ENCODE measurements at regions not wholly inside any gene's neighbourhood (a gene's known extent, or its start where the extent isn't known, plus 50 kb on each side); places are given as distances from the start of the nearest gene placed in this dataset.

DNA sequence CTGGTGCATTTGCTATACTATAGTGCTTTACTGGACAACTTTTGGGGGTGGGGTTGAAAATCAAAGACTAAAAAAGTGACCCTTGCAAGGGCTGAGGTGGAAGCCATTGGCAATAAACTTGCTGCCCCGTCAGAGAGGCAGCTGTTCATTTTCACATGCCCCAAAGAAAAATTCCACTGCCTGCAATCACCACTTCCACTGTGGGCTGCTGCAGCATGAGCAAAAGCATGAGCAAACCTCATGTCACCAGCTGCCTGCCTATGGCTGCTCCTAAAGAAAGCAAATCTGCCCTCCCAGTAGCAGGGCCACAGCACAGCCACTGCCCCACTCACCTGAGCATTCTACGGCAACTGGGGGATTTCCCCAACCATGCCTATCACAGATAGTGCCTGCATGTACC, 290.0 kb downstream of the PAX1 start:
- TF ChIP-seq, protein P1, sequence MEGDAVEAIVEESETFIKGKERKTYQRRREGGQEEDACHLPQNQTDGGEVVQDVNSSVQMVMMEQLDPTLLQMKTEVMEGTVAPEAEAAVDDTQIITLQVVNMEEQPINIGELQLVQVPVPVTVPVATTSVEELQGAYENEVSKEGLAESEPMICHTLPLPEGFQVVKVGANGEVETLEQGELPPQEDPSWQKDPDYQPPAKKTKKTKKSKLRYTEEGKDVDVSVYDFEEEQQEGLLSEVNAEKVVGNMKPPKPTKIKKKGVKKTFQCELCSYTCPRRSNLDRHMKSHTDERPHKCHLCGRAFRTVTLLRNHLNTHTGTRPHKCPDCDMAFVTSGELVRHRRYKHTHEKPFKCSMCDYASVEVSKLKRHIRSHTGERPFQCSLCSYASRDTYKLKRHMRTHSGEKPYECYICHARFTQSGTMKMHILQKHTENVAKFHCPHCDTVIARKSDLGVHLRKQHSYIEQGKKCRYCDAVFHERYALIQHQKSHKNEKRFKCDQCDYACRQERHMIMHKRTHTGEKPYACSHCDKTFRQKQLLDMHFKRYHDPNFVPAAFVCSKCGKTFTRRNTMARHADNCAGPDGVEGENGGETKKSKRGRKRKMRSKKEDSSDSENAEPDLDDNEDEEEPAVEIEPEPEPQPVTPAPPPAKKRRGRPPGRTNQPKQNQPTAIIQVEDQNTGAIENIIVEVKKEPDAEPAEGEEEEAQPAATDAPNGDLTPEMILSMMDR (optimal IDR thresholded peaks at IDR 0.05 in 1 of 3, IDR thresholded peaks at IDR 0.05 in 1 of 3, conservative IDR thresholded peaks at IDR 0.05 in 1 of 3; ENCODE audit: extremely low read depth in 1 of 3, insufficient read depth in 2 of 3, low read length in 3 of 3): no peak
- TF ChIP-seq EZH2 (IDR thresholded peaks at IDR 0.05; ENCODE audit: low read length): no peak
- dilution Hi-C loops (cut with MboI; ENCODE audit: extremely low pct_ligation_motif_present, low sequenced_read_pairs): no loop called here
- Histone ChIP-seq H4K20me1 (ENCODE audit: control insufficient read depth, extremely low read depth, insufficient read depth, low read length) (no peaks in the 10 kb centered on the region), H3K4me1 (ENCODE audit: control insufficient read depth, extremely low read depth, insufficient read depth, low read length) (no peaks in the 10 kb centered on the region), H3K36me3 (ENCODE audit: control insufficient read depth in 2 of 2, extremely low read depth in 1 of 2, insufficient read depth in 2 of 2, low read length in 2 of 2) (no peaks in the 10 kb centered on the region), H3K27ac (ENCODE audit: control insufficient read depth, insufficient read depth, low read length) (no peak overlapping the region), H2AFZ (ENCODE audit: control insufficient read depth, low read length) (no peak overlapping the region), H3K4me2 (ENCODE audit: control insufficient read depth, extremely low read depth, insufficient read depth, low read depth, low read length) (no peak overlapping the region), H3K27me3 (ENCODE audit: control insufficient read depth, extremely low read depth, insufficient read depth, low read length) (no peaks in the 10 kb centered on the region), H3K9ac (ENCODE audit: control insufficient read depth, extremely low read depth, insufficient read depth, low read length) (no peak overlapping the region), H3K79me2 (ENCODE audit: control insufficient read depth, insufficient read depth, low read length) (no peaks in the 10 kb centered on the region), H3K4me3 (ENCODE audit: control insufficient read depth in 2 of 3, extremely low read depth in 1 of 3, insufficient read depth in 2 of 3, low read depth in 1 of 3, low read length in 3 of 3) (no peak overlapping the region), H3K9me1 (ENCODE audit: control insufficient read depth, extremely low read depth, insufficient read depth, low read length) (no peaks in the 10 kb centered on the region), H3K9me3 (ENCODE audit: control insufficient read depth, low read depth, low read length) (no peaks in the 10 kb centered on the region)
- no peak for FAIRE-seq
- DNase-seq (ENCODE audit: low read depth, low spot score): no peak

DNA sequence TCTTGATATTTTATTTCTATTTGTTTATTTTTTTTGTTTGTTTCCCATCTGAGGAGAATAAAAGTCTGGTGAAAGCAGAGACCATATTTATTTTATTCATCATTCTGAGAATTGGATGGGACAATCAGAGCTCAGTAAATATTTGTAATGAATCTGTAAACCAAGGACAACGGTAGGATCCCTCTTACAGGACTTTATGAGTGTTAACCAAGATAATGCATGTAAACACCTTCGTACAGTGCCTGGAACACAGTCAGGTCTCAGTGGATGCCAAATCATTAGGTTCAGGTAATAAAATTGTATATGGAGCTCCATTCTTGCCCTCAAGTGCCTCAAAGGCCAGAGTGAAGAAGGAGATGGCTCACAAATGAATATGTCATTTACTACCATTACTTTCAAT, 288.7 kb downstream of the PAX1 start:
- Histone ChIP-seq H3K4me2 (ENCODE audit: control insufficient read depth, extremely low read depth, insufficient read depth, low read depth, low read length) (no peak overlapping the region), H3K27ac (ENCODE audit: control insufficient read depth, insufficient read depth, low read length) (no peak overlapping the region), H3K79me2 (ENCODE audit: control insufficient read depth, insufficient read depth, low read length) (no peaks in the 10 kb centered on the region), H3K27me3 (ENCODE audit: control insufficient read depth, extremely low read depth, insufficient read depth, low read length) (no peaks in the 10 kb centered on the region), H3K9me1 (ENCODE audit: control insufficient read depth, extremely low read depth, insufficient read depth, low read length) (no peaks in the 10 kb centered on the region), H3K36me3 (ENCODE audit: control insufficient read depth in 2 of 2, extremely low read depth in 1 of 2, insufficient read depth in 2 of 2, low read length in 2 of 2) (no peaks in the 10 kb centered on the region), H3K9ac (ENCODE audit: control insufficient read depth, extremely low read depth, insufficient read depth, low read length) (no peak overlapping the region), H3K9me3 (ENCODE audit: control insufficient read depth, low read depth, low read length) (no peaks in the 10 kb centered on the region), H3K4me1 (ENCODE audit: control insufficient read depth, extremely low read depth, insufficient read depth, low read length) (no peaks in the 10 kb centered on the region), H4K20me1 (ENCODE audit: control insufficient read depth, extremely low read depth, insufficient read depth, low read length) (no peaks in the 10 kb centered on the region), H3K4me3 (ENCODE audit: control insufficient read depth in 2 of 3, extremely low read depth in 1 of 3, insufficient read depth in 2 of 3, low read depth in 1 of 3, low read length in 3 of 3) (no peak overlapping the region), H2AFZ (ENCODE audit: control insufficient read depth, low read length) (no peak overlapping the region)
- DNase-seq (ENCODE audit: low read depth, low spot score): no peak
- TF ChIP-seq, protein P1 (optimal IDR thresholded peaks at IDR 0.05 in 1 of 3, IDR thresholded peaks at IDR 0.05 in 1 of 3, conservative IDR thresholded peaks at IDR 0.05 in 1 of 3; ENCODE audit: extremely low read depth in 1 of 3, insufficient read depth in 2 of 3, low read length in 3 of 3): no peak
- TF ChIP-seq EZH2 (IDR thresholded peaks at IDR 0.05; ENCODE audit: low read length): no peak
- dilution Hi-C loops (cut with MboI; ENCODE audit: extremely low pct_ligation_motif_present, low sequenced_read_pairs): no loop called here
- FAIRE-seq: no peak
